Endodermal cell (in vitro differentiated cells): ENCODE measurements at regions not wholly inside any gene's neighbourhood (a gene's known extent, or its start where the extent isn't known, plus 50 kb on each side); places are given as distances from the start of the nearest gene placed in this dataset.

ENCODE experiments used
- DNase-seq: peaks from one replicate; pipeline ENCODE4 v3.0.0-alpha.2; 2017
- H3K27ac ChIP-seq: 2 replicates; pipeline ENCODE4 v1.5.1; 2013; ENCODE audit warnings: mild to moderate bottlenecking, low read depth, low read length, moderate library complexity
- H3K27me3 ChIP-seq: 2 replicates; pipeline ENCODE4 v1.6.1; 2013; ENCODE audit warnings: mild to moderate bottlenecking, low read length, moderate library complexity; ENCODE audit not compliant: insufficient read depth, control insufficient read depth, poor library complexity, severe bottlenecking
- H3K36me3 ChIP-seq: 2 replicates; pipeline ENCODE4 v1.7.0; 2013; ENCODE audit warnings: mild to moderate bottlenecking, low read length, moderate library complexity; ENCODE audit not compliant: control insufficient read depth, insufficient read depth
- H3K4me1 ChIP-seq: one replicate; pipeline ENCODE4 v1.7.0; 2013; ENCODE audit warnings: low read length; ENCODE audit not compliant: control insufficient read depth, insufficient read depth
- H3K4me3 ChIP-seq: 2 replicates; pipeline ENCODE4 v1.5.1; 2013; ENCODE audit warnings: mild to moderate bottlenecking, low read length, moderate library complexity
- H3K9ac ChIP-seq: 2 replicates; pipeline ENCODE4 v1.6.1; 2013; ENCODE audit warnings: mild to moderate bottlenecking, low read length, moderate library complexity; ENCODE audit not compliant: poor library complexity, severe bottlenecking; ENCODE audit errors: extremely low read depth
- H3K9me3 ChIP-seq: 2 replicates; pipeline ENCODE4 v1.6.1; 2013; ENCODE audit warnings: mild to moderate bottlenecking, low read length, moderate library complexity; ENCODE audit not compliant: control insufficient read depth
- H3K27ac Mint-ChIP-seq: 2 replicates; pipeline ENCODE4 v1.8.0; 2020; ENCODE audit warnings: mixed read lengths
- H3K27me3 Mint-ChIP-seq: 2 replicates; pipeline ENCODE4 v1.8.0; 2021; ENCODE audit warnings: mild to moderate bottlenecking, mixed read lengths; ENCODE audit not compliant: insufficient read depth
- H3K36me3 Mint-ChIP-seq: 2 replicates; pipeline ENCODE4 v1.8.0; 2020; ENCODE audit warnings: low read depth, mixed read lengths
- H3K4me1 Mint-ChIP-seq: 2 replicates; pipeline ENCODE4 v1.8.0; 2020; ENCODE audit warnings: mixed read lengths
- H3K4me3 Mint-ChIP-seq: 2 replicates; pipeline ENCODE4 v1.8.0; 2020; ENCODE audit warnings: mild to moderate bottlenecking, moderate library complexity, mixed read lengths
- H3K9me3 Mint-ChIP-seq: 2 replicates; pipeline ENCODE4 v1.8.0; 2020; ENCODE audit warnings: mild to moderate bottlenecking, mixed read lengths
- WGBS, 2 experiments: methylation state at CpG; one replicate each; pipeline versions ENCODE4 v1.1.5 to v1.1.7; 2013; ENCODE audit warnings: missing lambda C conversion rate in 2 of 2, mixed read lengths in 1 of 2; ENCODE audit not compliant: insufficient coverage in 1 of 2, insufficient read length in 1 of 2; 5-methylcytosine and 5-hydroxymethylcytosine counted together
- TF ChIP-seq, protein P1 (sequence below): fragments of 200-600 bp; sonication (generic); conservative IDR thresholded peaks from 2 replicates; pipeline ENCODE4 v1.5.0; 2021; ENCODE audit warnings: antibody characterized with exemption, mild to moderate bottlenecking

DNA sequence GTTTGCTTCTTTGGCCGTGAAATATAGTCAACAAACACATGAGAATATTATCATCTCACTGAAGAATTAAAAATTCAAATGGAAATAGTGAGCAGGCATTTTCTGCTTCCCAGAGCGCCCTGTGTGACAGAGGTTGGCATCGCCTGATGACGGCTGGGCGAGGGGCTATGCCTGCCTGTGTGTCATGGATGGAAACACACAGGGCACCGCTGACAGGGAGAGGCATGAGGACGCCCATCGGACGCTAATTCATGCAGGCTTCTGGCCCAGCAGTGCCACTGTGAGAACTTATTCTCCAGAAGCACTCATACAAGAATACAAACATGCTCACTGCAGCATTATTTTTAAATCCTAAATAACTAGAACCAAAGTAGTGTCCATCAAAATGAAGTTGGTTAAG is 61.4 kb upstream of the OTOS start:
- Mint-ChIP-seq H3K4me1 (peaks cover 10% of the 10 kb centered on the region), H3K4me3 (no peak overlapping the region), H3K27me3 (no peaks in the 10 kb centered on the region), H3K36me3 (no peaks in the 10 kb centered on the region), H3K27ac (no peak overlapping the region), H3K9me3 (peaks cover 7% of the 10 kb centered on the region)
- 89 to 94% methylated on average over 7 to 9 of the region's 9 CpGs for WGBS, 2 experiments
- no peak overlapping the region for H3K9ac ChIP-seq
- peak; percentile 18 for DNase-seq
- H3K4me1 ChIP-seq = no peaks in the 10 kb centered on the region
- TF ChIP-seq, protein P1, sequence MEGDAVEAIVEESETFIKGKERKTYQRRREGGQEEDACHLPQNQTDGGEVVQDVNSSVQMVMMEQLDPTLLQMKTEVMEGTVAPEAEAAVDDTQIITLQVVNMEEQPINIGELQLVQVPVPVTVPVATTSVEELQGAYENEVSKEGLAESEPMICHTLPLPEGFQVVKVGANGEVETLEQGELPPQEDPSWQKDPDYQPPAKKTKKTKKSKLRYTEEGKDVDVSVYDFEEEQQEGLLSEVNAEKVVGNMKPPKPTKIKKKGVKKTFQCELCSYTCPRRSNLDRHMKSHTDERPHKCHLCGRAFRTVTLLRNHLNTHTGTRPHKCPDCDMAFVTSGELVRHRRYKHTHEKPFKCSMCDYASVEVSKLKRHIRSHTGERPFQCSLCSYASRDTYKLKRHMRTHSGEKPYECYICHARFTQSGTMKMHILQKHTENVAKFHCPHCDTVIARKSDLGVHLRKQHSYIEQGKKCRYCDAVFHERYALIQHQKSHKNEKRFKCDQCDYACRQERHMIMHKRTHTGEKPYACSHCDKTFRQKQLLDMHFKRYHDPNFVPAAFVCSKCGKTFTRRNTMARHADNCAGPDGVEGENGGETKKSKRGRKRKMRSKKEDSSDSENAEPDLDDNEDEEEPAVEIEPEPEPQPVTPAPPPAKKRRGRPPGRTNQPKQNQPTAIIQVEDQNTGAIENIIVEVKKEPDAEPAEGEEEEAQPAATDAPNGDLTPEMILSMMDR = no peak
- no peak overlapping the region for H3K27ac ChIP-seq
- H3K36me3 ChIP-seq = no peaks in the 10 kb centered on the region
- H3K9me3 ChIP-seq = peaks cover 9% of the 10 kb centered on the region
- H3K4me3 ChIP-seq = no peak overlapping the region
- H3K27me3 ChIP-seq = no peaks in the 10 kb centered on the region

DNA sequence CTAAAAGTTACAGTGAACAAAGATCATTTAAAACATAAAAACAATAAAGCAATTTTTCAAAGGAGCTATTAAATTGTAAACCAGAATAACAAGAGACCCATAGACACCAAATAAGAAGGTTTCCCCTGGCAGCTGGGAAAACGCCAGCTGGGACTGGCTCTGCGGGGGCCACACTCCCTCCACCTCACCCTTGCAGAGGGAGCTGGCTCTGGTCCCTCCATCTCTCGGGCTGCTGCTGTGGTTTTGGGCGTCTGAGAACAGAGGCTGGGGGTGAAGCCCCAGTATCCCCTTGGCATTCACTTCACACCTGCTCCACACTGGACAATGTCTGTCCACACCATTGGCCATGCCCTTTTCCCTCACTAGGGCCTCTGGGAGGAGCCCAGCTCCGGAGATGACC is 62.1 kb upstream of the OTOS start:
- TF ChIP-seq, protein P1 = no peak
- Histone ChIP-seq H3K9me3 (peaks cover 9% of the 10 kb centered on the region), H3K27me3 (no peaks in the 10 kb centered on the region), H3K9ac (no peak overlapping the region), H3K27ac (no peak overlapping the region), H3K4me1 (no peaks in the 10 kb centered on the region), H3K4me3 (no peak overlapping the region), H3K36me3 (no peaks in the 10 kb centered on the region)
- 91 to 100% methylated on average over 1 to 5 of the region's 5 CpGs for WGBS, 2 experiments
- Mint-ChIP-seq H3K27me3 (no peaks in the 10 kb centered on the region), H3K4me1 (peaks cover 10% of the 10 kb centered on the region), H3K27ac (no peak overlapping the region), H3K9me3 (peaks cover 9% of the 10 kb centered on the region), H3K36me3 (no peaks in the 10 kb centered on the region), H3K4me3 (no peak overlapping the region)
- no peak for DNase-seq

DNA sequence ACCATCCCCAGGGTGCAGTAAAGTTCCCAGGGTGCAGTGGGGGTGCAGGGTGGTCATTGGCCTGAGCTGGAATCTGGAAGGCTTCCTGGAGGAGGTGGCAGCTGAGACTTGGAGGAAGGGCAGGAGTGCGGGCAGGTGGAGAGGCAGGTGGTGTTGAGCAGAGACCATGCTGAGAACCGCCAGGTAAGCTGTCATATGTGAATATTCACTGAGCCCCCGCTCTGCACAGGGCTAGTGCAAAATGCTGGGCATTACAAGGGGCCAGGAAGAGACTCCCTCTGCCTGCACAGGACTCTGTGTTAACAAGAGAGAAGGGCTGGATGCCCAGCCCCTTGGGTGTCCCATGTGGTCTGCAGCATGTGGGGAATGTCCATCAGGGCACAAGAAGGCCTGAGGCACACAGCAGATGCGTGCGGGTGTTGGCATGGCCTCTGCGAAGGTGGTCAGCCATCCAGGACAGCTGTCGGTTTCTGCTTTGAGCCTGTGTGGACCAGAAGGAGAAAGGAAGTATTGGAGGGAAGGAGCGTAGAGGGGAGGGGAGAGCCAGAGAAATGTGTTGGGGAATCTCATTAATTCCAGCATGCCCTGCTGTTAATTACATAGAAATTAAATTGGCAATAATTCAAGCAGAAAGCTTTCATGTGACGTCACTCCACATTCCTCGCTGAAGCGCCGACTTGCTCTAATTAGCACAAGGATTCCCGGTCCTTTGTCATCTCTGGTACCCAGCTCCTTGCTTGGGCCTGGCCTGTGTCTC is 62.8 kb upstream of the OTOS start:
- Mint-ChIP-seq H3K4me1 (peaks cover 10% of the 10 kb centered on the region), H3K27me3 (no peaks in the 10 kb centered on the region), H3K9me3 (peaks cover 12% of the 10 kb centered on the region), H3K36me3 (no peaks in the 10 kb centered on the region), H3K4me3 (no peak overlapping the region), H3K27ac (no peak overlapping the region)
- Histone ChIP-seq H3K9ac (no peak overlapping the region), H3K4me1 (no peaks in the 10 kb centered on the region), H3K27ac (peak overlapping the region; percentile 29), H3K9me3 (peaks cover 9% of the 10 kb centered on the region), H3K4me3 (no peak overlapping the region), H3K36me3 (no peaks in the 10 kb centered on the region), H3K27me3 (no peaks in the 10 kb centered on the region)
- DNase-seq = no peak
- WGBS, 2 experiments = 90% methylated on average over 13 of the region's 13 CpGs
- TF ChIP-seq, protein P1 = no peak
